ENCODE measurements at regions not wholly inside any gene's neighbourhood (a gene's known extent, or its start where the extent isn't known, plus 50 kb on each side); places are given as distances from the start of the nearest gene placed in this dataset.

DNA sequence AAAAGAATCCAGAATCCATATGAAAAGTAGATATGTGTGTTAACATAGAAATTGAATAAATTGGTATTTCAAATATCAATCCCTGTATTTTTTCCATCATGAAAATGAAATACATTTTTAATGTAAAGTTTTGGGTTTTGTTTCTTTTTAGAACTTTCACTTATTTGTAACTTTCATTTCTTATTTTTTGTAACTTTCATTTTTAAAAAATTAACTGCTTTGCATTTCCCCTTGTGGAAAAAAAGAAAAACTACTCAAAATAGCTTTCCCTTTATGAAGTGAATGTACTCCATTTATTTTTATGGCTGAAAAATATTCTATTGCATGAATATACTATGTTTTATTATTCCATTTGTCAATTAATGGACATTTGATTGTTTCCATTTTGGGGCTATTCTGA, 75.6 kb upstream of the SMNDC1 start:
- in situ Hi-C loops (cut with MboI; ENCODE audit: low pct_ligation_motif_present in 1 of 4, low pct_unique_long_range_greater_than_20kb in 1 of 4, low sequenced_read_pairs in 3 of 4): no loop called here
- no peaks in the 10 kb centered on the region for H3K27me3 ChIP-seq
- TF ChIP-seq, protein P1, sequence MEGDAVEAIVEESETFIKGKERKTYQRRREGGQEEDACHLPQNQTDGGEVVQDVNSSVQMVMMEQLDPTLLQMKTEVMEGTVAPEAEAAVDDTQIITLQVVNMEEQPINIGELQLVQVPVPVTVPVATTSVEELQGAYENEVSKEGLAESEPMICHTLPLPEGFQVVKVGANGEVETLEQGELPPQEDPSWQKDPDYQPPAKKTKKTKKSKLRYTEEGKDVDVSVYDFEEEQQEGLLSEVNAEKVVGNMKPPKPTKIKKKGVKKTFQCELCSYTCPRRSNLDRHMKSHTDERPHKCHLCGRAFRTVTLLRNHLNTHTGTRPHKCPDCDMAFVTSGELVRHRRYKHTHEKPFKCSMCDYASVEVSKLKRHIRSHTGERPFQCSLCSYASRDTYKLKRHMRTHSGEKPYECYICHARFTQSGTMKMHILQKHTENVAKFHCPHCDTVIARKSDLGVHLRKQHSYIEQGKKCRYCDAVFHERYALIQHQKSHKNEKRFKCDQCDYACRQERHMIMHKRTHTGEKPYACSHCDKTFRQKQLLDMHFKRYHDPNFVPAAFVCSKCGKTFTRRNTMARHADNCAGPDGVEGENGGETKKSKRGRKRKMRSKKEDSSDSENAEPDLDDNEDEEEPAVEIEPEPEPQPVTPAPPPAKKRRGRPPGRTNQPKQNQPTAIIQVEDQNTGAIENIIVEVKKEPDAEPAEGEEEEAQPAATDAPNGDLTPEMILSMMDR (IDR thresholded peaks at IDR 0.05): no peak
- TF ChIP-seq POLR2A (IDR thresholded peaks at IDR 0.05) (no peak), POLR2AphosphoS5 (IDR thresholded peaks at IDR 0.05) (no peak), EP300 (IDR thresholded peaks at IDR 0.05; ENCODE audit: low read depth) (no peak)
- no peaks in the 10 kb centered on the region for H3K9me3 ChIP-seq
- H3K36me3 ChIP-seq: no peaks in the 10 kb centered on the region
- H3K27ac ChIP-seq: no peak overlapping the region
- H3K4me1 ChIP-seq: no peaks in the 10 kb centered on the region
- intact Hi-C loops (cut with DNase I; ENCODE audit: low total_unique reads): no loop called here
- no peak for DNase-seq
- no peak overlapping the region for H3K4me3 ChIP-seq

DNA sequence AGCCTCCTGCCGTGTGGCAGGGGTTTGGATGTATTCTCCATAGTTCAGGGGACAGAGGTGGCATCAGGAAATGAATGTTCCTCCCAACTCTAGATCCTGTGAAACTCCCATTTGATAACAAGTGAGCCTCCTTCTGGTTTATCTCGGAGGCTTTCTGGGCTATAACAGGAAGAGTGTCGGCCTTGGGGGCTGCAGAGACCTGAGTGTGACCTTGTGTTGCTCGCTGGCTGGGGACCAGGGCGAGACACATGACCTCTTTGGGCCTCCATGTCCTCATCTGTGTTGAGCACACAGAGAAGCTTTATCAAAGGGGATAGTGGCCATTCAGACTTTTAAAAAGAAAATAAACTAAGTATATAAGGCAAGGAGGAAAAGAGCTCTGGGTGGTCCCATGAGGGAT, 78.0 kb upstream of the SMNDC1 start:
- no peak overlapping the region for H3K4me3 ChIP-seq
- DNase-seq: no peak
- H3K9me3 ChIP-seq: no peaks in the 10 kb centered on the region
- in situ Hi-C loops (cut with MboI; ENCODE audit: low pct_ligation_motif_present in 1 of 4, low pct_unique_long_range_greater_than_20kb in 1 of 4, low sequenced_read_pairs in 3 of 4) (no loop called here), intact Hi-C loops (cut with DNase I; ENCODE audit: low total_unique reads) (no loop called here)
- no peaks in the 10 kb centered on the region for H3K36me3 ChIP-seq
- no peak overlapping the region for H3K27ac ChIP-seq
- TF ChIP-seq, protein P1 (IDR thresholded peaks at IDR 0.05): no peak
- TF ChIP-seq POLR2A (IDR thresholded peaks at IDR 0.05) (no peak), POLR2AphosphoS5 (IDR thresholded peaks at IDR 0.05) (no peak), EP300 (IDR thresholded peaks at IDR 0.05; ENCODE audit: low read depth) (no peak)
- 80 to 90% methylated on average over 1 to 5 of the region's 5 CpGs for WGBS, 2 donors (ENCODE audit: low coverage in 1 of 2)
- H3K4me1 ChIP-seq: no peaks in the 10 kb centered on the region
- H3K27me3 ChIP-seq: no peaks in the 10 kb centered on the region

DNA sequence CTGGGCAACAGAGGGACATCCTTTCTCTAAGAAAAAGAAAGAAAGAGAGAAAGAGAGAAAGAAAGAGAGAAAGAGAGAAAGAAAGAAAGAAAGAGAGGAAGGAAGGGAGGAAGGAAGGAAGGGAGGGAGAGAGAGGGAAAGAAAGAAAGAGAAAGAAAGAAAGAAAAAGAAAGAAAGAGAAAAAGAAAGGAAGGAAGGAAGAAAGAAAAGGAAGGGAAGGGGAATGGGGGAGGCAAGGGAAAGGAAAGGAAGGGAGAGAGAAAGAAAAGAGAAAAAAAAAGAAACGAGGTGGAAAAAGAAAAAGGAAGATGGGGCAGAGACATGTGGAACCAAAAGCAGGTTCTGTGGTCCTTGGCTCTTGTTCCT, 82.9 kb upstream of the SMNDC1 start:
- peak overlapping the region in 1 of 4 donors; percentile 34 for H3K27ac ChIP-seq
- no peak overlapping the region for H3K4me3 ChIP-seq
- peaks cover 6 to 9% (median 7%) of the 10 kb centered on the region in 4 donors for H3K4me1 ChIP-seq
- intact Hi-C loops (cut with DNase I; ENCODE audit: low total_unique reads) (no loop called here), in situ Hi-C loops (cut with MboI; ENCODE audit: low pct_ligation_motif_present in 1 of 4, low pct_unique_long_range_greater_than_20kb in 1 of 4, low sequenced_read_pairs in 3 of 4) (no loop called here)
- no peak for DNase-seq
- no peaks in the 10 kb centered on the region for H3K27me3 ChIP-seq
- WGBS, 2 donors (ENCODE audit: low coverage in 1 of 2): 57 to 60% methylated on average over 1 of the region's 1 CpG
- no peaks in the 10 kb centered on the region for H3K9me3 ChIP-seq
- H3K36me3 ChIP-seq: no peaks in the 10 kb centered on the region
- TF ChIP-seq EP300 (IDR thresholded peaks at IDR 0.05; ENCODE audit: low read depth) (no peak), POLR2A (IDR thresholded peaks at IDR 0.05) (no peak), POLR2AphosphoS5 (IDR thresholded peaks at IDR 0.05) (no peak)
- TF ChIP-seq, protein P1 (IDR thresholded peaks at IDR 0.05): no peak

DNA sequence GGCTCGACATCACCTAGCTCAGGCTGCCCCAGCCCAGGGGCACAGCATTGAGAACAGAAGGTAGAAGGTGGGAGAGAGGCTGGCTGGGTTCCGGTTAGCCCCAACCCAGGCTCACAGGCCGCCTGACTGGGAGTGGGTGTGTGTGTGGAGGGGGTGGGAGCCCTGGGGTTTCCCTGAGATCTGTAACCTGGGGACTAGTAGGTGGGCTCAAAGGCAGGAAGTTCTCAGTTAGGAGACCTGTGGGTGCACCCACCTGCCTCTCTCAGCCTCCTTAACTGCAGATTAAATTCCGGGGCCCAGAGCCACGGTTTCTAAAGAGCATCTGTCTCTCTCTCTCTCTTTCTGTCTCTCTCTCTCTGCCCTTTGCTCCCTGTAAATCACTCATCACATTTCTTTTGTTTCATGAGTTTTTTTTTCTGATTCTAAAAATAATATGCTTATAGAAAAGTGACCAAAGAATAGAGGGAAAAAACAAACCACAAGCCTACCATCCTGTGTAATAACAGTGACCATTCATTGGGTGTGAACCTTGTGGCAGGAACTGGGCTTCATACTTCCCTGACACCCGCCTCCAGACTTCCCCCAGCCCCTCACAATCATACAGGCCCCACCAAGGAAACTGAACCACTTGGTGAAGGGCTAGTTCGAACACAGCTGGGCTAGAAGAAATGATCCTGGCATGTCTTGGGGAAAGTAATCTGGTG, 83.4 kb upstream of the SMNDC1 start:
- peak overlapping the region in 1 of 4 donors; percentile 34 for H3K27ac ChIP-seq
- TF ChIP-seq EP300 (IDR thresholded peaks at IDR 0.05; ENCODE audit: low read depth) (no peak), POLR2AphosphoS5 (IDR thresholded peaks at IDR 0.05) (no peak), POLR2A (IDR thresholded peaks at IDR 0.05) (no peak)
- TF ChIP-seq, protein P1 (IDR thresholded peaks at IDR 0.05): no peak
- intact Hi-C loops (cut with DNase I; ENCODE audit: low total_unique reads) (no loop called here), in situ Hi-C loops (cut with MboI; ENCODE audit: low pct_ligation_motif_present in 1 of 4, low pct_unique_long_range_greater_than_20kb in 1 of 4, low sequenced_read_pairs in 3 of 4) (no loop called here)
- no peaks in the 10 kb centered on the region for H3K36me3 ChIP-seq
- H3K9me3 ChIP-seq: no peaks in the 10 kb centered on the region
- H3K27me3 ChIP-seq: no peaks in the 10 kb centered on the region
- 53 to 56% methylated on average over 2 to 7 of the region's 7 CpGs for WGBS, 2 donors (ENCODE audit: low coverage in 1 of 2)
- no peak overlapping the region for H3K4me3 ChIP-seq
- H3K4me1 ChIP-seq: peaks cover 11 to 14% (median 13%) of the 10 kb centered on the region in 4 donors
- no peak for DNase-seq
